ENCODE measurements at regions not wholly inside any gene's neighbourhood (a gene's known extent, or its start where the extent isn't known, plus 50 kb on each side); places are given as distances from the start of the nearest gene placed in this dataset.

DNA sequence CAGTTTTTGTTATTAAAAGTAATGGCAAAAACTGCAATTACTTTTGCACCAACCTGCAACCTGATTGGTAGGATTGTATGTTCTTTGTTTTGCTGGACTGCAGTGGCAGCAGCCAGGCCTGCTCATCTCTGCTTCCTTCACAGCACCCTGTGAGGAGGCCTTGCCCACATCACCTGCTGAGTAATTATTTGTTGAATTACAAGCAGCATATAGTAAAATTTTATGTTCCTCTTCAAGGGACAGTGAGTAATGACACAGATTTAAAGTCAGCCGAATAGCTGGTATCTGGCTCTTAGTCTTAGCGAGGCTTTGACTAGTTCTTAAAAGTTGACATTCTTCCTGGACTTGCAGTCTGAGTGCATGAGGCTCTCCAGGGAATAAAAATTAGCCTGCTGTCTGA, 435.1 kb downstream of the PRDM2 start (continued):
- TF ChIP-seq MYC (CRISPR knock-in tag; IDR thresholded peaks at IDR 0.05; ENCODE audit: borderline replicate concordance), result no peak
- TF ChIP-seq ZMAT3 (CRISPR knock-in tag; conservative IDR thresholded peaks at IDR 0.05), result no peak
- no peak for TF ChIP-seq PPARG (CRISPR knock-in tag; conservative IDR thresholded peaks at IDR 0.05)
- TF ChIP-seq POLR2G (IDR thresholded peaks at IDR 0.05; ENCODE audit: low read depth, low read length), result no peak
- no peak for TF ChIP-seq EED (CRISPR knock-in tag; IDR thresholded peaks at IDR 0.05)
- TF ChIP-seq CREB1 (IDR thresholded peaks at IDR 0.05), result no peak
- no peak for TF ChIP-seq CREB1 (CRISPR knock-in tag; IDR thresholded peaks at IDR 0.05)

DNA sequence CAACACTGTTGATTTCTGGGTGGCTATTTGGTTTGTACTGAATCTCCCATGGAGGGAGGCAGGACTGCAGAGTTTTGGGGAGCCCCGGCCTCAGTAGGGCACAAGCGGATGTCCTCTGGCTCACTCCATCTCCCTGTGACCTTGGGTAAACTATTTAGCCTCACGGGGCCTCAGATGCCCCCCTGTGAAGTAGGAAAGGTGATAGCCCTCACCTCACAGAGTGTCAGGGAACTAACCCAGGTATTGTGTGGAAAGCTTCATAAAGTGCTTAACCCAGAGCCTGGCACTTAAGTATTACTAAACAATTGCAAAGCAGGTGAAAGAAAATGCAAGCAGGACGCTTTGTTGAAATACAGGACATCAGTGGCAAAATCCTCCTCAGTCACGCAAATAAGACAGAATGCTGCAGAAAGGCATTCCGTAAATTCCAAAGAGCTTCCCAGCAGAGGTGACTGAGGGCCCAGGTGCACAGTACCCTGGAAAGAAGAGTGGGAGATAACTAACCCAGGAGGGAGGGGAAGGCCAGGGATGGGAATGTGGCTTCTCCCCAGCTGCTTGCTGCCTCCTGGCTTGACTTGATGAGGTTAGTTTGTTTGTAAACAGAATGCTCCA, 436.3 kb downstream of the PRDM2 start:
- ATAC-seq, result no peak
- peaks cover 2% of the 10 kb centered on the region; the same call in 1 of the 2 replicates for H3K9me3 ChIP-seq (ENCODE audit: low read length)
- H3K4me1 ChIP-seq (ENCODE audit: insufficient read depth, low read length), result no peaks in the 10 kb centered on the region
- no peak overlapping the region for H3K4me2 ChIP-seq (ENCODE audit: low read depth, low read length)
- 0% methylated on average over 5 of the region's 6 CpGs for WGBS (ENCODE audit: low lambda C conversion rate)
- ChIA-PET CTCF (ENCODE audit: low intra/inter-chr PET ratio, low total read pairs) (no interaction called here), POLR2A (no interaction called here)
- FAIRE-seq, result no peak
- no peak overlapping the region for H3K27ac ChIP-seq (ENCODE audit: extremely low read length, insufficient read depth, low read length)
- no peak for DNase-seq (ENCODE audit: low spot score)
- no peak overlapping the region for H3K9ac ChIP-seq (ENCODE audit: insufficient read depth, low read depth, low read length)
- in situ Hi-C loops (cut with HindIII; ENCODE audit: extremely low pct_ligation_motif_present, low pct_unique_long_range_greater_than_20kb) (no loop called here), intact Hi-C loops (cut with micrococcal nuclease; ENCODE audit: unreplicated experiment) (no loop called here)
- H3K4me3 ChIP-seq (replicated peaks in 1 of 3; ENCODE audit: insufficient read depth in 1 of 3, low read depth in 2 of 3, low read length in 3 of 3), result no peak overlapping the region
- peaks cover 0 to 1% of the 10 kb centered on the region in 2 experiments; a peak in 1 of 5 replicates for H3K27me3 ChIP-seq (ENCODE audit: control insufficient read depth in 1 of 2, insufficient read depth in 2 of 2, low read length in 2 of 2)
- no peak overlapping the region for H2AFZ ChIP-seq (ENCODE audit: low read length)
- no peaks in the 10 kb centered on the region for H3K79me2 ChIP-seq (ENCODE audit: insufficient read depth, low read length)
- H4K20me1 ChIP-seq (ENCODE audit: insufficient read depth, low read length), result no peaks in the 10 kb centered on the region
- no TSS peak for BruUV-seq (replicated peaks)
- no peaks in the 10 kb centered on the region for H3K36me3 ChIP-seq (replicated peaks in 1 of 2; ENCODE audit: control insufficient read depth in 1 of 2, insufficient read depth in 2 of 2, low read length in 2 of 2)
- TF ChIP-seq, protein P1, sequence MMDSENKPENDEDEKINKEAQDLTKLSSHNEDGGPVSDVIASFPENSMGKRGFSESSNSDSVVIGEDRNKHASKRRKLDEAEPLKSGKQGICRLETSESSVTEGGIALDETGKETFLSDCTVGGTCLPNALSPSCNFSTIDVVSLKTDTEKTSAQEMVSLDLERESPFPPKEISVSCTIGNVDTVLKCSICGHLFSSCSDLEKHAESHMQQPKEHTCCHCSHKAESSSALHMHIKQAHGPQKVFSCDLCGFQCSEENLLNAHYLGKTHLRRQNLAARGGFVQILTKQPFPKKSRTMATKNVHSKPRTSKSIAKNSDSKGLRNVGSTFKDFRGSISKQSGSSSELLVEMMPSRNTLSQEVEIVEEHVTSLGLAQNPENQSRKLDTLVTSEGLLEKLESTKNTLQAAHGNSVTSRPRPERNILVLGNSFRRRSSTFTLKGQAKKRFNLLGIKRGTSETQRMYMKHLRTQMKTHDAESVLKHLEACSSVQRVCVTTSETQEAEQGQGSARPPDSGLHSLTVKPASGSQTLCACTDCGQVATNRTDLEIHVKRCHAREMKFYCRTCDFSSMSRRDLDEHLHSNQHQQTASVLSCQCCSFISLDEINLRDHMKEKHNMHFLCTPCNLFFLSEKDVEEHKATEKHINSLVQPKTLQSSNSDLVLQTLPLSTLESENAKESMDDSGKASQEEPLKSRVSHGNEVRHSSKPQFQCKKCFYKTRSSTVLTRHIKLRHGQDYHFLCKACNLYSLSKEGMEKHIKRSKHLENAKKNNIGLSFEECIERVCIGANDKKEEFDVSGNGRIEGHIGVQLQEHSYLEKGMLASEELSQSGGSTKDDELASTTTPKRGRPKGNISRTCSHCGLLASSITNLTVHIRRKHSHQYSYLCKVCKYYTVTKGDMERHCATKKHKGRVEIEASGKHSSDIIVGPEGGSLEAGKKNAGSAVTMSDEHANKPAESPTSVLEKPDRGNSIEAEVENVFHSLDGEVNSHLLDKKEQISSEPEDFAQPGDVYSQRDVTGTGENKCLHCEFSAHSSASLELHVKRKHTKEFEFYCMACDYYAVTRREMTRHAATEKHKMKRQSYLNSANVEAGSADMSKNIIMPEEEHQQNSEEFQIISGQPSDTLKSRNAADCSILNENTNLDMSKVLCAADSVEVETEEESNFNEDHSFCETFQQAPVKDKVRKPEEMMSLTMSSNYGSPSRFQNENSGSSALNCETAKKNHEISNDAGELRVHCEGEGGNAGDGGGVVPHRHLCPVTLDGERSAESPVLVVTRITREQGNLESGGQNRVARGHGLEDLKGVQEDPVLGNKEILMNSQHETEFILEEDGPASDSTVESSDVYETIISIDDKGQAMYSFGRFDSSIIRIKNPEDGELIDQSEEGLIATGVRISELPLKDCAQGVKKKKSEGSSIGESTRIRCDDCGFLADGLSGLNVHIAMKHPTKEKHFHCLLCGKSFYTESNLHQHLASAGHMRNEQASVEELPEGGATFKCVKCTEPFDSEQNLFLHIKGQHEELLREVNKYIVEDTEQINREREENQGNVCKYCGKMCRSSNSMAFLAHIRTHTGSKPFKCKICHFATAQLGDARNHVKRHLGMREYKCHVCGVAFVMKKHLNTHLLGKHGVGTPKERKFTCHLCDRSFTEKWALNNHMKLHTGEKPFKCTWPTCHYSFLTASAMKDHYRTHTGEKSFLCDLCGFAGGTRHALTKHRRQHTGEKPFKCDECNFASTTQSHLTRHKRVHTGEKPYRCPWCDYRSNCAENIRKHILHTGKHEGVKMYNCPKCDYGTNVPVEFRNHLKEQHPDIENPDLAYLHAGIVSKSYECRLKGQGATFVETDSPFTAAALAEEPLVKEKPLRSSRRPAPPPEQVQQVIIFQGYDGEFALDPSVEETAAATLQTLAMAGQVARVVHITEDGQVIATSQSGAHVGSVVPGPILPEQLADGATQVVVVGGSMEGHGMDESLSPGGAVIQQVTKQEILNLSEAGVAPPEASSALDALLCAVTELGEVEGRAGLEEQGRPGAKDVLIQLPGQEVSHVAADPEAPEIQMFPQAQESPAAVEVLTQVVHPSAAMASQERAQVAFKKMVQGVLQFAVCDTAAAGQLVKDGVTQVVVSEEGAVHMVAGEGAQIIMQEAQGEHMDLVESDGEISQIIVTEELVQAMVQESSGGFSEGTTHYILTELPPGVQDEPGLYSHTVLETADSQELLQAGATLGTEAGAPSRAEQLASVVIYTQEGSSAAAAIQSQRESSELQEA (CRISPR knock-in tag; IDR thresholded peaks at IDR 0.05; ENCODE audit: not compliant biosample characterization), result no peak
- TF ChIP-seq, protein P2, sequence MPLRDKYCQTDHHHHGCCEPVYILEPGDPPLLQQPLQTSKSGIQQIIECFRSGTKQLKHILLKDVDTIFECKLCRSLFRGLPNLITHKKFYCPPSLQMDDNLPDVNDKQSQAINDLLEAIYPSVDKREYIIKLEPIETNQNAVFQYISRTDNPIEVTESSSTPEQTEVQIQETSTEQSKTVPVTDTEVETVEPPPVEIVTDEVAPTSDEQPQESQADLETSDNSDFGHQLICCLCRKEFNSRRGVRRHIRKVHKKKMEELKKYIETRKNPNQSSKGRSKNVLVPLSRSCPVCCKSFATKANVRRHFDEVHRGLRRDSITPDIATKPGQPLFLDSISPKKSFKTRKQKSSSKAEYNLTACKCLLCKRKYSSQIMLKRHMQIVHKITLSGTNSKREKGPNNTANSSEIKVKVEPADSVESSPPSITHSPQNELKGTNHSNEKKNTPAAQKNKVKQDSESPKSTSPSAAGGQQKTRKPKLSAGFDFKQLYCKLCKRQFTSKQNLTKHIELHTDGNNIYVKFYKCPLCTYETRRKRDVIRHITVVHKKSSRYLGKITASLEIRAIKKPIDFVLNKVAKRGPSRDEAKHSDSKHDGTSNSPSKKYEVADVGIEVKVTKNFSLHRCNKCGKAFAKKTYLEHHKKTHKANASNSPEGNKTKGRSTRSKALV (CRISPR knock-in tag; IDR thresholded peaks at IDR 0.05), result no peak
- no peak for TF ChIP-seq ZNF660 (CRISPR knock-in tag; IDR thresholded peaks at IDR 0.05; ENCODE audit: borderline replicate concordance, low read depth)
- no peak for TF ChIP-seq ZBTB38 (CRISPR knock-in tag; IDR thresholded peaks at IDR 0.05)
- TF ChIP-seq, protein P3, sequence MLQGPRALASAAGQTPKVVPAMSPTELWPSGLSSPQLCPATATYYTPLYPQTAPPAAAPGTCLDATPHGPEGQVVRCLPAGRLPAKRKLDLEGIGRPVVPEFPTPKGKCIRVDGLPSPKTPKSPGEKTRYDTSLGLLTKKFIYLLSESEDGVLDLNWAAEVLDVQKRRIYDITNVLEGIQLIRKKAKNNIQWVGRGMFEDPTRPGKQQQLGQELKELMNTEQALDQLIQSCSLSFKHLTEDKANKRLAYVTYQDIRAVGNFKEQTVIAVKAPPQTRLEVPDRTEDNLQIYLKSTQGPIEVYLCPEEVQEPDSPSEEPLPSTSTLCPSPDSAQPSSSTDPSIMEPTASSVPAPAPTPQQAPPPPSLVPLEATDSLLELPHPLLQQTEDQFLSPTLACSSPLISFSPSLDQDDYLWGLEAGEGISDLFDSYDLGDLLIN (CRISPR knock-in tag; IDR thresholded peaks at IDR 0.05; ENCODE audit: borderline replicate concordance), result no peak
- no peak for TF ChIP-seq ZNF788 (CRISPR knock-in tag; IDR thresholded peaks at IDR 0.05; ENCODE audit: borderline replicate concordance)
